Mesenchymal stem cell (in vitro differentiated cells and primary cell): ENCODE measurements at regions not wholly inside any gene's neighbourhood (a gene's known extent, or its start where the extent isn't known, plus 50 kb on each side); places are given as distances from the start of the nearest gene placed in this dataset.

Source experiments
- DNase-seq: peaks from one replicate; pipeline ENCODE4 v3.0.0-alpha.2; 2013
- H2AFZ ChIP-seq: one replicate; pipeline ENCODE4 v1.6.1; 2013; ENCODE audit warnings: low read depth, mild to moderate bottlenecking, control low read depth, inconsistent platforms, low read length, moderate library complexity
- H2AK5ac ChIP-seq: 2 replicates; pipeline ENCODE4 v1.6.1; 2013; ENCODE audit warnings: low read length, moderate library complexity, mild to moderate bottlenecking, inconsistent platforms; ENCODE audit not compliant: severe bottlenecking
- H2BK120ac ChIP-seq: one replicate; pipeline ENCODE4 v1.6.1; 2013; ENCODE audit warnings: low read depth, mild to moderate bottlenecking, inconsistent platforms, low read length, moderate library complexity
- H2BK12ac ChIP-seq, 2 experiments: one replicate each; pipeline ENCODE4 v1.6.1; 2013; ENCODE audit warnings: inconsistent platforms in 2 of 2, low read length in 2 of 2, mild to moderate bottlenecking in 2 of 2, moderate library complexity in 2 of 2, control low read depth in 1 of 2
- H2BK15ac ChIP-seq: one replicate; pipeline ENCODE4 v1.6.1; 2013; ENCODE audit warnings: mild to moderate bottlenecking, low read depth, inconsistent platforms; ENCODE audit not compliant: poor library complexity, severe bottlenecking
- H2BK5ac ChIP-seq: 2 replicates; pipeline ENCODE4 v1.6.1; 2013; ENCODE audit warnings: low read depth, mild to moderate bottlenecking, low read length, control low read depth, inconsistent platforms; ENCODE audit not compliant: poor library complexity, severe bottlenecking
- H3K14ac ChIP-seq, 2 experiments: one replicate each; pipeline ENCODE4 v1.6.1; 2013; ENCODE audit warnings: inconsistent platforms in 2 of 2, low read length in 2 of 2, control low read depth in 1 of 2, mild to moderate bottlenecking in 1 of 2, moderate library complexity in 1 of 2
- H3K18ac ChIP-seq, 2 experiments: one replicate each; pipeline ENCODE4 v1.6.1; 2013; ENCODE audit warnings: inconsistent platforms in 2 of 2, low read length in 2 of 2, control low read depth in 1 of 2, low read depth in 1 of 2, mild to moderate bottlenecking in 1 of 2
- H3K23ac ChIP-seq, 2 experiments: one replicate each; pipeline ENCODE4 v1.6.1; 2013; ENCODE audit warnings: inconsistent platforms in 2 of 2, low read length in 2 of 2, mild to moderate bottlenecking in 2 of 2, moderate library complexity in 2 of 2, control low read depth in 1 of 2
- H3K27ac ChIP-seq: 2 replicates; pipeline ENCODE4 v1.5.1; 2013; ENCODE audit warnings: mild to moderate bottlenecking, moderate library complexity, low read length, control low read depth, inconsistent platforms; ENCODE audit not compliant: poor library complexity, severe bottlenecking
- H3K27me3 ChIP-seq, 2 experiments: 2 replicates each; pipeline versions ENCODE4 v1.6.1 to v1.7.0; 2013; ENCODE audit warnings: low read length in 2 of 2, mild to moderate bottlenecking in 2 of 2, moderate library complexity in 2 of 2, control low read depth in 1 of 2, inconsistent platforms in 1 of 2; ENCODE audit not compliant: control insufficient read depth in 1 of 2, insufficient read depth in 1 of 2
- H3K36me3 ChIP-seq, 2 experiments: 2 replicates each; pipeline versions ENCODE4 v1.6.1 to v1.7.0; 2013; ENCODE audit warnings: low read length in 2 of 2, control low read depth in 1 of 2, inconsistent platforms in 1 of 2, low read depth in 1 of 2, mild to moderate bottlenecking in 1 of 2; ENCODE audit not compliant: insufficient read depth in 2 of 2, control insufficient read depth in 1 of 2
- H3K4ac ChIP-seq, 2 experiments: one replicate each; pipeline ENCODE4 v1.6.1; 2013; ENCODE audit warnings: inconsistent platforms in 2 of 2, low read length in 2 of 2, mild to moderate bottlenecking in 2 of 2, moderate library complexity in 2 of 2, control low read depth in 1 of 2, low read depth in 1 of 2
- H3K4me1 ChIP-seq: 2 replicates; pipeline ENCODE4 v1.6.1; 2013; ENCODE audit warnings: low read depth, low read length, control low read depth; ENCODE audit not compliant: control insufficient read depth, insufficient read depth
- H3K4me2 ChIP-seq: 2 replicates; pipeline ENCODE4 v1.6.1; 2013; ENCODE audit warnings: low read length, mild to moderate bottlenecking, inconsistent platforms; ENCODE audit not compliant: poor library complexity, severe bottlenecking
- H3K4me3 ChIP-seq, 2 experiments: 2 replicates each; pipeline versions ENCODE4 v1.5.1 to v1.7.0; 2013; ENCODE audit warnings: low read length in 2 of 2, mild to moderate bottlenecking in 2 of 2, control low read depth in 1 of 2, low read depth in 1 of 2; ENCODE audit not compliant: insufficient read depth in 1 of 2
- H3K79me1 ChIP-seq: replicated peaks from 2 replicates; pipeline ENCODE4 v1.6.1; 2013; ENCODE audit warnings: mild to moderate bottlenecking, control low read depth, low read length, inconsistent platforms; ENCODE audit not compliant: poor library complexity, severe bottlenecking
- H3K9ac ChIP-seq: 2 replicates; pipeline ENCODE4 v1.7.0; 2013; ENCODE audit warnings: mild to moderate bottlenecking, low read length, moderate library complexity
- H3K9me3 ChIP-seq: 2 replicates; pipeline ENCODE4 v1.7.0; 2013; ENCODE audit warnings: mild to moderate bottlenecking, low read length; ENCODE audit not compliant: control insufficient read depth
- H4K8ac ChIP-seq: one replicate; pipeline ENCODE4 v1.6.1; 2013; ENCODE audit warnings: inconsistent platforms, mild to moderate bottlenecking, low read length, moderate library complexity
- H4K91ac ChIP-seq: one replicate; pipeline ENCODE4 v1.6.1; 2013; ENCODE audit warnings: mild to moderate bottlenecking, low read length, inconsistent platforms
- WGBS: methylation state at CpG from one replicate; pipeline ENCODE4 v1.1.7; 2013; ENCODE audit warnings: mixed read lengths; 5-methylcytosine and 5-hydroxymethylcytosine counted together

DNA sequence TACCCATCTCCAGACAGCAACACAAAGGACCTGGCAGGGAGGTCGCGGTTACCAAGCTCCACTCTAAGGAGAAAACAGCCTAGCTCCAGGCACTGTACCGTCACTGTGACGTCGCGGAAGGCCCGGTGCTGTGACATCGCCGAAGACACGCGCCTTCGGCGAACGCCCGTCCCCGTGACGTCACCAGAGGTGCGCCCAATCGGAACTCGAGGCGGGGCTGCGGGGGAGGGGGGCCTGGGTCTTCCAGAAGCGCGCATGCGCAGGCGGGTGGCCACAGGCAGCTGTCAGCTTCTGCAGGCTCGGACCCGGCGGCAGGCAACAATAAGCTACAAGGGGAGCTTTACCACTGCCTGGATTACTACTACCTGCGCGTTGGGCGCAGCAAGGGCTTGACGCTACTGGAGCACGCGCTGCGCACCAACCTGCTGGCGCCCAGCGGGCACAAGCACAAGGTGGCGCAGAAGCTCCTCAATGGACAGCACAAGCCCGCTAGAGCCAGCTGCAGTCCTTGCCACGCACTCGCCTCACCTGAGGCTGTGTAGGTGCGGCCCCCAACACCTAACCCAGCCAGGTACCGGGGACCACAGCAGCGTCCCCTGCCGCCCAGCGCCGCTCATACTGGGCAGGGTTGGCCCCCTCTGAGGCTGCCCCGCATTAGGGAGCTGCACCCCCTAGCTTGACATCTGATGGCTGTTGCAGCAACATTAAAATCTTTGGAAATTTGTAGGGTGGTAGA, 208.4 kb downstream of the TPST1 start:
- no peak overlapping the region for H4K91ac ChIP-seq

DNA sequence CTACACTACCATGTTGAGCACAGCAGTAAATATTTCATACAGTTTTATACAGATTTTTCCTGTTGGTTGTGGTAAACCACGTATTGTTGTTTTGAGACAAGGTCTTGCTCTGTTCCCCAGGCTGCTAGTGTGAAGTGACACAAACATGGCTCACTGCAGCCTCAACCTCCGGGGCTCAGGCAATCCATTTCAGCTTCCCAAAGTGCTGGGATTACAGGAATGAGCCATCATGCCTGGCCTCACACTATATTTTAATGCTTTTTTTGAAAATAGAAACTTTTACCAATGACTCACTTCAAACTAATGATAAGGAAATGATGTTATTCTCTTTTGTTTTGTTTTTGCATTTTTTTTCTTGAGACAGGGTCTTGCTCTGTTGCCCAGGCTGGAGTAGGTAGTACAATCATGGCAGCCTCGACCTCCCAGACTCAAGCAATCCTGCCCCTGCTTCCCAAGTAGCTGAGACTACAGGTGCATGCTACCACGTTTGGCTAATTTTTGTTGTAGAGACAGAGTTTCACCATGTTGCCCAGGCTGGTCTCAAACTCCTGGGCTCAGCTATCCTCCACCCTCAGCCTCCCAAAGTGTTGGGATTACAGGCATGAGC, 210.6 kb downstream of the TPST1 start:
- Histone ChIP-seq H3K4me1 (peaks cover 10% of the 10 kb centered on the region), H3K4me2 (no peak overlapping the region), H2BK15ac (no peak overlapping the region), H3K14ac (no peak overlapping the region), H3K23ac (no peak overlapping the region), H3K9ac (no peak overlapping the region), H3K27me3 (no peaks in the 10 kb centered on the region), H2AK5ac (no peak overlapping the region), H2AFZ (no peak overlapping the region), H3K18ac (no peak overlapping the region), H3K36me3 (peaks cover 0 to 3% of the 10 kb centered on the region in 2 experiments), H3K27ac (no peak overlapping the region), H2BK120ac (no peak overlapping the region), H2BK12ac (no peak overlapping the region), H3K9me3 (no peaks in the 10 kb centered on the region), H3K4me3 (no peak overlapping the region), H4K8ac (no peak overlapping the region), H2BK5ac (no peak overlapping the region), H3K4ac (no peak overlapping the region), H4K91ac (no peak overlapping the region), H3K79me1 (no peaks in the 10 kb centered on the region)
- peak; percentile 15 for DNase-seq
- 70% methylated on average over 4 of the region's 4 CpGs for WGBS

More for the DNA sequence above, 208.4 kb downstream of the TPST1 start:
- H3K9ac ChIP-seq: peak overlapping the region; percentile 71
- no peak overlapping the region for H2BK12ac ChIP-seq
- no peaks in the 10 kb centered on the region for H3K9me3 ChIP-seq
- H3K27me3 ChIP-seq: no peaks in the 10 kb centered on the region
- H2AFZ ChIP-seq: no peak overlapping the region
- H3K14ac ChIP-seq: peak overlapping the region in 1 of 2 experiments; percentile 74
- peaks cover 0 to 18% of the 10 kb centered on the region in 2 experiments for H3K36me3 ChIP-seq
- no peak overlapping the region for H2BK5ac ChIP-seq
- H3K23ac ChIP-seq: no peak overlapping the region
- peak overlapping the region; percentile 28 for H4K8ac ChIP-seq
- no peak overlapping the region for H2AK5ac ChIP-seq
- H2BK120ac ChIP-seq: no peak overlapping the region
- H3K18ac ChIP-seq: peak overlapping the region in 1 of 2 experiments; percentile 25
- no peaks in the 10 kb centered on the region for H3K79me1 ChIP-seq
- H2BK15ac ChIP-seq: no peak overlapping the region
- H3K27ac ChIP-seq: no peak overlapping the region
- peak overlapping the region; percentile 67 for H3K4me2 ChIP-seq
- WGBS: 35% methylated on average over 45 of the region's 49 CpGs
- H3K4me1 ChIP-seq: peaks cover 10% of the 10 kb centered on the region
- no peak overlapping the region for H3K4ac ChIP-seq
- DNase-seq: peak; percentile 61
- H3K4me3 ChIP-seq: peak overlapping the region; percentile 53 to 72

GRCh38 chr7:66418537-66418936, 210.1 kb upstream of the KCTD7 start:
- no peak overlapping the region for H3K9ac ChIP-seq
- no peak overlapping the region for H3K23ac ChIP-seq
- H3K9me3 ChIP-seq: no peaks in the 10 kb centered on the region
- no peak overlapping the region for H2AFZ ChIP-seq
- H3K4ac ChIP-seq: no peak overlapping the region
- H3K18ac ChIP-seq: no peak overlapping the region
- H3K4me3 ChIP-seq: no peak overlapping the region
- no peak overlapping the region for H2AK5ac ChIP-seq
- no peak overlapping the region for H3K27ac ChIP-seq
- no peaks in the 10 kb centered on the region for H3K79me1 ChIP-seq
- no peak overlapping the region for H4K91ac ChIP-seq
- no peak overlapping the region for H4K8ac ChIP-seq
- WGBS: 96% methylated on average over 3 of the region's 3 CpGs
- no peak overlapping the region for H3K4me2 ChIP-seq
- no peak overlapping the region for H2BK5ac ChIP-seq
- H3K27me3 ChIP-seq: no peaks in the 10 kb centered on the region
- peaks cover 6% of the 10 kb centered on the region for H3K4me1 ChIP-seq
- no peak overlapping the region for H2BK120ac ChIP-seq
- DNase-seq: no peak
- H2BK15ac ChIP-seq: no peak overlapping the region
- no peak overlapping the region for H3K14ac ChIP-seq
- peaks cover 0 to 2% of the 10 kb centered on the region in 2 experiments for H3K36me3 ChIP-seq
- H2BK12ac ChIP-seq: no peak overlapping the region

GRCh38 chr7:66419210-66419609, 209.5 kb upstream of the KCTD7 start:
- Histone ChIP-seq H2BK12ac (no peak overlapping the region), H2AK5ac (no peak overlapping the region)
- WGBS: no CpG with 5 or more reads among the region's 3 CpGs

More at GRCh38 chr7:66419210-66419609, 209.5 kb upstream of the KCTD7 start:
- Histone ChIP-seq H3K27ac (no peak overlapping the region), H3K4me1 (no peaks in the 10 kb centered on the region), H3K4me3 (no peak overlapping the region), H3K18ac (no peak overlapping the region), H2AFZ (no peak overlapping the region), H3K36me3 (peaks cover 0 to 4% of the 10 kb centered on the region in 2 experiments), H2BK120ac (no peak overlapping the region), H3K23ac (no peak overlapping the region), H2BK5ac (no peak overlapping the region), H3K4ac (no peak overlapping the region), H3K79me1 (no peaks in the 10 kb centered on the region), H2BK15ac (no peak overlapping the region), H4K91ac (no peak overlapping the region), H3K9ac (no peak overlapping the region), H3K4me2 (no peak overlapping the region), H3K14ac (no peak overlapping the region), H3K27me3 (no peaks in the 10 kb centered on the region), H3K9me3 (no peaks in the 10 kb centered on the region), H4K8ac (no peak overlapping the region)
- DNase-seq: no peak
